ENCODE measurements at regions not wholly inside any gene's neighbourhood (a gene's known extent, or its start where the extent isn't known, plus 50 kb on each side); places are given as distances from the start of the nearest gene placed in this dataset.
A peak's percentile ranks its signal among the peaks of the same experiment; 100 is the strongest.

- Histone ChIP-seq H3K27me3 (ENCODE audit: control insufficient read depth, insufficient read depth, low read length) (peaks cover 5% of the 10 kb centered on the region), H3K36me3 (ENCODE audit: control insufficient read depth, insufficient read depth, low read length) (no peaks in the 10 kb centered on the region), H3K4me3 (ENCODE audit: low read depth, low read length) (no peak overlapping the region)
- CTCF ChIA-PET = interaction anchor here (0.5 to 9.6 kb wide), 8 partner anchors 15 to 319 kb away, joined by 3 to 139 read pairs (median 6); no protein-coding TSS in a partner anchor
- POLR2A ChIA-PET = interaction anchor here (0.6 kb wide), 1 partner anchor 152 kb away, joined by 3 read pairs; no protein-coding TSS in a partner anchor
- no peak for DNase-seq (ENCODE audit: low read depth)
- no peak for TF ChIP-seq CTCF (IDR thresholded peaks at IDR 0.05; ENCODE audit: insufficient read depth, low read depth, low read length)
These were observed 126.8 kb upstream of the LGALSL start for GRCh38 chr2:64327129-64327509.

GRCh38 chr2:64327510-64328414 lies 126.2 kb upstream of the LGALSL start:
- TF ChIP-seq CTCF (IDR thresholded peaks at IDR 0.05; ENCODE audit: insufficient read depth, low read depth, low read length) = peak; percentile 31; the same call in 1 of the 2 replicates
- CTCF ChIA-PET = interaction anchor here (0.5 to 9.6 kb wide), 13 partner anchors 8 to 319 kb away, joined by 3 to 139 read pairs (median 3); no protein-coding TSS in a partner anchor
- DNase-seq (ENCODE audit: low read depth) = no peak
- peaks cover 2% of the 10 kb centered on the region; the same call in 1 of the 2 replicates for H3K27me3 ChIP-seq (ENCODE audit: control insufficient read depth, insufficient read depth, low read length)
- no peaks in the 10 kb centered on the region for H3K36me3 ChIP-seq (ENCODE audit: control insufficient read depth, insufficient read depth, low read length)
- POLR2A ChIA-PET = no interaction called here
- no peak overlapping the region for H3K4me3 ChIP-seq (ENCODE audit: low read depth, low read length)

- ChIA-PET POLR2A (no interaction called here), CTCF (interaction anchor here (0.9 to 9.6 kb wide), 9 partner anchors 9 to 289 kb away, joined by 3 to 139 read pairs (median 4); no protein-coding TSS in a partner anchor)
- Histone ChIP-seq H3K36me3 (ENCODE audit: control insufficient read depth, insufficient read depth, low read length) (no peaks in the 10 kb centered on the region), H3K4me3 (ENCODE audit: low read depth, low read length) (no peak overlapping the region), H3K27me3 (ENCODE audit: control insufficient read depth, insufficient read depth, low read length) (peaks cover 2% of the 10 kb centered on the region; the same call in 1 of the 2 replicates)
- no peak for TF ChIP-seq CTCF (IDR thresholded peaks at IDR 0.05; ENCODE audit: insufficient read depth, low read depth, low read length)
- no peak for DNase-seq (ENCODE audit: low read depth)
These were observed 125.6 kb upstream of the LGALSL start for GRCh38 chr2:64328415-64328722.

- no peak overlapping the region for H3K4me3 ChIP-seq (ENCODE audit: low read depth, low read length)
- no peak for TF ChIP-seq CTCF (IDR thresholded peaks at IDR 0.05; ENCODE audit: insufficient read depth, low read depth, low read length)
- no peaks in the 10 kb centered on the region for H3K36me3 ChIP-seq (ENCODE audit: control insufficient read depth, insufficient read depth, low read length)
- POLR2A ChIA-PET = no interaction called here
- CTCF ChIA-PET = interaction anchor here (0.9 to 9.6 kb wide), 9 partner anchors 9 to 290 kb away, joined by 3 to 139 read pairs (median 4); no protein-coding TSS in a partner anchor
- DNase-seq (ENCODE audit: low read depth) = no peak
- peaks cover under 1% of the 10 kb centered on the region; the same call in 1 of the 2 replicates for H3K27me3 ChIP-seq (ENCODE audit: control insufficient read depth, insufficient read depth, low read length)
These were observed 125.2 kb upstream of the LGALSL start for GRCh38 chr2:64328756-64329155.

- DNase-seq (ENCODE audit: low read depth) = no peak
- H3K36me3 ChIP-seq (ENCODE audit: control insufficient read depth, insufficient read depth, low read length) = no peaks in the 10 kb centered on the region
- POLR2A ChIA-PET = no interaction called here
These were observed 124.1 kb upstream of the LGALSL start for GRCh38 chr2:64329848-64330247.

More at GRCh38 chr2:64329848-64330247, 124.1 kb upstream of the LGALSL start:
- H3K27me3 ChIP-seq (ENCODE audit: control insufficient read depth, insufficient read depth, low read length) = no peaks in the 10 kb centered on the region; the same call in 1 of the 2 replicates
- no peak overlapping the region for H3K4me3 ChIP-seq (ENCODE audit: low read depth, low read length)
- no peak for TF ChIP-seq CTCF (IDR thresholded peaks at IDR 0.05; ENCODE audit: insufficient read depth, low read depth, low read length)
- CTCF ChIA-PET = interaction anchor here (0.7 to 9.6 kb wide), 27 partner anchors 10 to 713 kb away, joined by 3 to 158 read pairs (median 9); partner anchors contain the start of gene AFTPH
